PC-9 (cell line): ENCODE measurements at regions not wholly inside any gene's neighbourhood (a gene's known extent, or its start where the extent isn't known, plus 50 kb on each side); places are given as distances from the start of the nearest gene placed in this dataset.

Experiments
- EZH2 ChIP-seq: fragments of 200-600 bp; sonication (generic); IDR thresholded peaks from 2 replicates; pipeline ENCODE4 v1.8.0; 2017; ENCODE audit warnings: antibody characterized with exemption, low read depth
- TF ChIP-seq, protein P1 (sequence below): fragments of 200-600 bp; sonication (generic); conservative IDR thresholded peaks from 2 replicates; pipeline ENCODE4 v1.6.1; 2017; ENCODE audit warnings: mixed run types, antibody characterized with exemption, mild to moderate bottlenecking, moderate library complexity

DNA sequence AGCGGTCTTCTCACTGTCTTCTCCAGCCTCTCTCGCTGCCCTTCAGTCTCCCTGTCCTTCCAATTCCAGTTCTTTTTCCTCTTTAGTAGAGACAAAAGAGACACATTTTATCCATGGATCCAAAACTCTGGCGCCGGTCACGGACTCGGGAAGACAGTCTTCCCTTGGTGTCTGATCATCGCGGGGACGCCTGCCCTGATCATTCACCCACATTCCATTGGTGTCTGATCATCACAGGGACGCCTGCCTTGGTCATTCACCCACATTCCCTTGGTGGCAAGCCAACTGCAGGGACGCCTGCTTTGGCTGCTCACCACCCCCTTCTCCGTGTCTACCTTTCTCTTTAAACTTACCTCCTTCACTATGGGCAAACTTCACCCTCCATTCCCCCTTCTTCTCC is 619.5 kb downstream of the RERGL start:
- TF ChIP-seq EZH2 = no peak
- TF ChIP-seq, protein P1, sequence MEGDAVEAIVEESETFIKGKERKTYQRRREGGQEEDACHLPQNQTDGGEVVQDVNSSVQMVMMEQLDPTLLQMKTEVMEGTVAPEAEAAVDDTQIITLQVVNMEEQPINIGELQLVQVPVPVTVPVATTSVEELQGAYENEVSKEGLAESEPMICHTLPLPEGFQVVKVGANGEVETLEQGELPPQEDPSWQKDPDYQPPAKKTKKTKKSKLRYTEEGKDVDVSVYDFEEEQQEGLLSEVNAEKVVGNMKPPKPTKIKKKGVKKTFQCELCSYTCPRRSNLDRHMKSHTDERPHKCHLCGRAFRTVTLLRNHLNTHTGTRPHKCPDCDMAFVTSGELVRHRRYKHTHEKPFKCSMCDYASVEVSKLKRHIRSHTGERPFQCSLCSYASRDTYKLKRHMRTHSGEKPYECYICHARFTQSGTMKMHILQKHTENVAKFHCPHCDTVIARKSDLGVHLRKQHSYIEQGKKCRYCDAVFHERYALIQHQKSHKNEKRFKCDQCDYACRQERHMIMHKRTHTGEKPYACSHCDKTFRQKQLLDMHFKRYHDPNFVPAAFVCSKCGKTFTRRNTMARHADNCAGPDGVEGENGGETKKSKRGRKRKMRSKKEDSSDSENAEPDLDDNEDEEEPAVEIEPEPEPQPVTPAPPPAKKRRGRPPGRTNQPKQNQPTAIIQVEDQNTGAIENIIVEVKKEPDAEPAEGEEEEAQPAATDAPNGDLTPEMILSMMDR = no peak
